ENCODE measurements at regions not wholly inside any gene's neighbourhood (a gene's known extent, or its start where the extent isn't known, plus 50 kb on each side); places are given as distances from the start of the nearest gene placed in this dataset.

GRCh38 chr3:72473156-72473555 lies 375.1 kb downstream of the SHQ1 start:
- no peak overlapping the region for H4K8ac ChIP-seq (ENCODE audit: low read depth, low read length)
- no peak for DNase-seq
- no peak overlapping the region for H3K18ac ChIP-seq (ENCODE audit: low read length)
- H2AK5ac ChIP-seq (ENCODE audit: low read length) = no peak overlapping the region
- no peaks in the 10 kb centered on the region for H3K79me2 ChIP-seq (ENCODE audit: control insufficient read depth, insufficient read depth, low read length)
- H3K4me2 ChIP-seq (ENCODE audit: low read length) = no peak overlapping the region
- no peak overlapping the region for H4K5ac ChIP-seq (ENCODE audit: low read length)
- no peak overlapping the region for H3K9ac ChIP-seq (ENCODE audit: low read length)
- no peak overlapping the region for H3K4ac ChIP-seq (ENCODE audit: low read depth, low read length)
- no peak overlapping the region for H3K56ac ChIP-seq (ENCODE audit: low read length)
- H2BK120ac ChIP-seq (ENCODE audit: low read depth, low read length) = no peak overlapping the region
- no peak overlapping the region for H3K27ac ChIP-seq (ENCODE audit: low read depth, low read length)
- H3K36me3 ChIP-seq (ENCODE audit: control insufficient read depth, insufficient read depth, low read length) = no peaks in the 10 kb centered on the region
- H3K79me1 ChIP-seq (ENCODE audit: low read length) = no peaks in the 10 kb centered on the region
- no CpG with 5 or more reads among the region's 5 CpGs for WGBS (ENCODE audit: extremely low coverage, insufficient coverage, low lambda C conversion rate)
- no peaks in the 10 kb centered on the region for H3K27me3 ChIP-seq (ENCODE audit: insufficient read depth, low read length, poor library complexity)
- no peak overlapping the region for H2BK5ac ChIP-seq (ENCODE audit: low read length)
- H3K23ac ChIP-seq (ENCODE audit: low read length) = no peak overlapping the region
- no peaks in the 10 kb centered on the region for H3K4me1 ChIP-seq (ENCODE audit: control insufficient read depth, low read depth, low read length)
- H2BK15ac ChIP-seq (replicated peaks; ENCODE audit: low read depth) = no peak overlapping the region
- H3K4me3 ChIP-seq (ENCODE audit: low read length) = no peak overlapping the region

- DNase-seq = no peak
- H3K79me2 ChIP-seq (ENCODE audit: control insufficient read depth, insufficient read depth, low read length) = no peaks in the 10 kb centered on the region
- no peak overlapping the region for H3K23ac ChIP-seq (ENCODE audit: low read length)
- no peak overlapping the region for H3K4me3 ChIP-seq (ENCODE audit: low read length)
- no peak overlapping the region for H2BK120ac ChIP-seq (ENCODE audit: low read depth, low read length)
- no CpG with 5 or more reads among the region's 5 CpGs for WGBS (ENCODE audit: extremely low coverage, insufficient coverage, low lambda C conversion rate)
- no peaks in the 10 kb centered on the region for H3K79me1 ChIP-seq (ENCODE audit: low read length)
- no peak overlapping the region for H4K5ac ChIP-seq (ENCODE audit: low read length)
- H3K4me2 ChIP-seq (ENCODE audit: low read length) = no peak overlapping the region
- H4K8ac ChIP-seq (ENCODE audit: low read depth, low read length) = no peak overlapping the region
- H3K4ac ChIP-seq (ENCODE audit: low read depth, low read length) = no peak overlapping the region
- no peak overlapping the region for H3K9ac ChIP-seq (ENCODE audit: low read length)
- no peaks in the 10 kb centered on the region for H3K4me1 ChIP-seq (ENCODE audit: control insufficient read depth, low read depth, low read length)
- no peaks in the 10 kb centered on the region for H3K36me3 ChIP-seq (ENCODE audit: control insufficient read depth, insufficient read depth, low read length)
- no peak overlapping the region for H3K27ac ChIP-seq (ENCODE audit: low read depth, low read length)
- H3K27me3 ChIP-seq (ENCODE audit: insufficient read depth, low read length, poor library complexity) = no peaks in the 10 kb centered on the region
- no peak overlapping the region for H3K56ac ChIP-seq (ENCODE audit: low read length)
- H2BK5ac ChIP-seq (ENCODE audit: low read length) = no peak overlapping the region
- H2BK15ac ChIP-seq (replicated peaks; ENCODE audit: low read depth) = no peak overlapping the region
- no peak overlapping the region for H2AK5ac ChIP-seq (ENCODE audit: low read length)
- H3K18ac ChIP-seq (ENCODE audit: low read length) = no peak overlapping the region
Observed at GRCh38 chr3:72470904-72471417, 377.3 kb downstream of the SHQ1 start.

GRCh38 chr3:72465853-72466252 lies 382.4 kb downstream of the SHQ1 start:
- no CpG with 5 or more reads among the region's 2 CpGs for WGBS (ENCODE audit: extremely low coverage, insufficient coverage, low lambda C conversion rate)
- DNase-seq = no peak
- H2BK120ac ChIP-seq (ENCODE audit: low read depth, low read length) = no peak overlapping the region

GRCh38 chr3:72463083-72463482 lies 385.2 kb downstream of the SHQ1 start:
- Histone ChIP-seq H3K23ac (ENCODE audit: low read length) (no peak overlapping the region), H3K4ac (ENCODE audit: low read depth, low read length) (no peak overlapping the region), H3K4me3 (ENCODE audit: low read length) (no peak overlapping the region), H4K8ac (ENCODE audit: low read depth, low read length) (no peak overlapping the region), H3K79me1 (ENCODE audit: low read length) (no peaks in the 10 kb centered on the region), H4K5ac (ENCODE audit: low read length) (no peak overlapping the region), H3K9ac (ENCODE audit: low read length) (no peak overlapping the region), H2BK5ac (ENCODE audit: low read length) (no peak overlapping the region), H2AK5ac (ENCODE audit: low read length) (no peak overlapping the region), H3K56ac (ENCODE audit: low read length) (no peak overlapping the region), H3K4me1 (ENCODE audit: control insufficient read depth, low read depth, low read length) (no peaks in the 10 kb centered on the region), H2BK120ac (ENCODE audit: low read depth, low read length) (no peak overlapping the region), H3K18ac (ENCODE audit: low read length) (no peak overlapping the region), H3K4me2 (ENCODE audit: low read length) (no peak overlapping the region), H3K36me3 (ENCODE audit: control insufficient read depth, insufficient read depth, low read length) (no peaks in the 10 kb centered on the region), H3K27me3 (ENCODE audit: insufficient read depth, low read length, poor library complexity) (no peaks in the 10 kb centered on the region), H3K79me2 (ENCODE audit: control insufficient read depth, insufficient read depth, low read length) (no peaks in the 10 kb centered on the region), H2BK15ac (replicated peaks; ENCODE audit: low read depth) (no peak overlapping the region), H3K27ac (ENCODE audit: low read depth, low read length) (no peak overlapping the region)
- DNase-seq = no peak
- WGBS (ENCODE audit: extremely low coverage, insufficient coverage, low lambda C conversion rate) = no CpG with 5 or more reads among the region's 9 CpGs

More at GRCh38 chr3:72465853-72466252, 382.4 kb downstream of the SHQ1 start:
- Histone ChIP-seq H3K23ac (ENCODE audit: low read length) (no peak overlapping the region), H3K18ac (ENCODE audit: low read length) (no peak overlapping the region), H3K4ac (ENCODE audit: low read depth, low read length) (no peak overlapping the region), H3K56ac (ENCODE audit: low read length) (no peak overlapping the region), H2AK5ac (ENCODE audit: low read length) (no peak overlapping the region), H3K9ac (ENCODE audit: low read length) (no peak overlapping the region), H3K36me3 (ENCODE audit: control insufficient read depth, insufficient read depth, low read length) (no peaks in the 10 kb centered on the region), H3K27ac (ENCODE audit: low read depth, low read length) (no peak overlapping the region), H2BK5ac (ENCODE audit: low read length) (no peak overlapping the region), H4K5ac (ENCODE audit: low read length) (no peak overlapping the region), H3K4me1 (ENCODE audit: control insufficient read depth, low read depth, low read length) (no peaks in the 10 kb centered on the region), H3K4me2 (ENCODE audit: low read length) (no peak overlapping the region), H4K8ac (ENCODE audit: low read depth, low read length) (no peak overlapping the region), H3K79me1 (ENCODE audit: low read length) (no peaks in the 10 kb centered on the region), H3K4me3 (ENCODE audit: low read length) (no peak overlapping the region), H3K27me3 (ENCODE audit: insufficient read depth, low read length, poor library complexity) (no peaks in the 10 kb centered on the region), H3K79me2 (ENCODE audit: control insufficient read depth, insufficient read depth, low read length) (no peaks in the 10 kb centered on the region), H2BK15ac (replicated peaks; ENCODE audit: low read depth) (no peak overlapping the region)

GRCh38 chr3:72462595-72463011 lies 385.6 kb downstream of the SHQ1 start:
- no peaks in the 10 kb centered on the region for H3K79me2 ChIP-seq (ENCODE audit: control insufficient read depth, insufficient read depth, low read length)
- no peak for DNase-seq
- H3K36me3 ChIP-seq (ENCODE audit: control insufficient read depth, insufficient read depth, low read length) = no peaks in the 10 kb centered on the region
- no peak overlapping the region for H2BK15ac ChIP-seq (replicated peaks; ENCODE audit: low read depth)
- H3K79me1 ChIP-seq (ENCODE audit: low read length) = no peaks in the 10 kb centered on the region
- H3K27ac ChIP-seq (ENCODE audit: low read depth, low read length) = no peak overlapping the region
- H3K27me3 ChIP-seq (ENCODE audit: insufficient read depth, low read length, poor library complexity) = no peaks in the 10 kb centered on the region
- no CpG with 5 or more reads among the region's 6 CpGs for WGBS (ENCODE audit: extremely low coverage, insufficient coverage, low lambda C conversion rate)
- H2BK5ac ChIP-seq (ENCODE audit: low read length) = no peak overlapping the region
- no peak overlapping the region for H3K18ac ChIP-seq (ENCODE audit: low read length)
- no peak overlapping the region for H2AK5ac ChIP-seq (ENCODE audit: low read length)
- no peak overlapping the region for H3K4me3 ChIP-seq (ENCODE audit: low read length)
- H4K5ac ChIP-seq (ENCODE audit: low read length) = no peak overlapping the region
- no peak overlapping the region for H4K8ac ChIP-seq (ENCODE audit: low read depth, low read length)
- no peak overlapping the region for H2BK120ac ChIP-seq (ENCODE audit: low read depth, low read length)
- no peak overlapping the region for H3K9ac ChIP-seq (ENCODE audit: low read length)
- H3K23ac ChIP-seq (ENCODE audit: low read length) = no peak overlapping the region
- no peak overlapping the region for H3K4ac ChIP-seq (ENCODE audit: low read depth, low read length)
- H3K4me1 ChIP-seq (ENCODE audit: control insufficient read depth, low read depth, low read length) = no peaks in the 10 kb centered on the region
- no peak overlapping the region for H3K56ac ChIP-seq (ENCODE audit: low read length)
- H3K4me2 ChIP-seq (ENCODE audit: low read length) = no peak overlapping the region

GRCh38 chr3:72461787-72462186 lies 386.5 kb downstream of the SHQ1 start:
- no peak for DNase-seq
- Histone ChIP-seq H2BK15ac (replicated peaks; ENCODE audit: low read depth) (no peak overlapping the region), H3K27ac (ENCODE audit: low read depth, low read length) (no peak overlapping the region), H3K4ac (ENCODE audit: low read depth, low read length) (no peak overlapping the region), H2BK120ac (ENCODE audit: low read depth, low read length) (no peak overlapping the region), H3K79me1 (ENCODE audit: low read length) (no peaks in the 10 kb centered on the region), H3K4me3 (ENCODE audit: low read length) (no peak overlapping the region), H3K56ac (ENCODE audit: low read length) (no peak overlapping the region), H4K5ac (ENCODE audit: low read length) (no peak overlapping the region), H3K36me3 (ENCODE audit: control insufficient read depth, insufficient read depth, low read length) (no peaks in the 10 kb centered on the region), H3K23ac (ENCODE audit: low read length) (no peak overlapping the region), H3K27me3 (ENCODE audit: insufficient read depth, low read length, poor library complexity) (no peaks in the 10 kb centered on the region), H4K8ac (ENCODE audit: low read depth, low read length) (no peak overlapping the region), H3K18ac (ENCODE audit: low read length) (no peak overlapping the region), H3K4me2 (ENCODE audit: low read length) (no peak overlapping the region), H3K79me2 (ENCODE audit: control insufficient read depth, insufficient read depth, low read length) (no peaks in the 10 kb centered on the region), H2AK5ac (ENCODE audit: low read length) (no peak overlapping the region), H3K4me1 (ENCODE audit: control insufficient read depth, low read depth, low read length) (no peaks in the 10 kb centered on the region), H2BK5ac (ENCODE audit: low read length) (no peak overlapping the region), H3K9ac (ENCODE audit: low read length) (no peak overlapping the region)
- WGBS (ENCODE audit: extremely low coverage, insufficient coverage, low lambda C conversion rate) = no CpG with 5 or more reads among the region's 4 CpGs

All from mesendoderm (in vitro differentiated cells).